ENCODE measurements at regions not wholly inside any gene's neighbourhood (a gene's known extent, or its start where the extent isn't known, plus 50 kb on each side); places are given as distances from the start of the nearest gene placed in this dataset.

GRCh38 chr9:96125624-96126023 lies 176.4 kb downstream of the HSD17B3 start:
- Histone ChIP-seq H3K79me2 (ENCODE audit: control insufficient read depth, insufficient read depth, low read length) (no peaks in the 10 kb centered on the region), H3K36me3 (ENCODE audit: control insufficient read depth, insufficient read depth, low read length) (no peaks in the 10 kb centered on the region), H3K9me1 (ENCODE audit: control insufficient read depth, insufficient read depth, low read length) (no peaks in the 10 kb centered on the region), H3K4me2 (ENCODE audit: insufficient read depth, low read length) (no peak overlapping the region), H3K9ac (ENCODE audit: insufficient read depth in 1 of 2, low read depth in 2 of 2, low read length in 2 of 2) (no peak overlapping the region), H3K27ac (ENCODE audit: extremely low read depth, low read depth, low read length) (no peak overlapping the region), H3K9me3 (replicated peaks; ENCODE audit: control insufficient read depth, insufficient read depth, low read depth, low read length) (no peaks in the 10 kb centered on the region), H4K20me1 (replicated peaks; ENCODE audit: control insufficient read depth, insufficient read depth, low read length) (no peaks in the 10 kb centered on the region), H2AFZ (ENCODE audit: low read depth, low read length) (no peak overlapping the region), H3K4me1 (replicated peaks in 1 of 2; ENCODE audit: control insufficient read depth in 2 of 2, insufficient read depth in 2 of 2, low read length in 2 of 2) (no peaks in the 10 kb centered on the region; a peak in 1 of 5 replicates), H3K4me3 (no peak overlapping the region), H3K27me3 (ENCODE audit: control insufficient read depth in 2 of 2, insufficient read depth in 2 of 2, low read length in 2 of 2) (peaks cover 15 to 51% of the 10 kb centered on the region in 2 experiments; a peak in 4 of 5 replicates)
- BruUV-seq (replicated peaks) = no TSS peak
- no peak for ATAC-seq
- intact Hi-C loops (cut with micrococcal nuclease) (no loop called here), in situ Hi-C loops (cut with MboI) (no loop called here)
- no peak for TF ChIP-seq ELF2 (CRISPR knock-in tag; IDR thresholded peaks at IDR 0.05)
- TF ChIP-seq, protein P1, sequence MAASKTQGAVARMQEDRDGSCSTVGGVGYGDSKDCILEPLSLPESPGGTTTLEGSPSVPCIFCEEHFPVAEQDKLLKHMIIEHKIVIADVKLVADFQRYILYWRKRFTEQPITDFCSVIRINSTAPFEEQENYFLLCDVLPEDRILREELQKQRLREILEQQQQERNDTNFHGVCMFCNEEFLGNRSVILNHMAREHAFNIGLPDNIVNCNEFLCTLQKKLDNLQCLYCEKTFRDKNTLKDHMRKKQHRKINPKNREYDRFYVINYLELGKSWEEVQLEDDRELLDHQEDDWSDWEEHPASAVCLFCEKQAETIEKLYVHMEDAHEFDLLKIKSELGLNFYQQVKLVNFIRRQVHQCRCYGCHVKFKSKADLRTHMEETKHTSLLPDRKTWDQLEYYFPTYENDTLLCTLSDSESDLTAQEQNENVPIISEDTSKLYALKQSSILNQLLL (CRISPR knock-in tag; IDR thresholded peaks at IDR 0.05; ENCODE audit: borderline replicate concordance) = no peak
- TF ChIP-seq MITF (IDR thresholded peaks at IDR 0.05) = no peak
- TF ChIP-seq BRCA1 (IDR thresholded peaks at IDR 0.05) = no peak
- TF ChIP-seq BRCA1 (CRISPR knock-in tag; IDR thresholded peaks at IDR 0.05) = no peak
- TF ChIP-seq ZNF717 (CRISPR knock-in tag; IDR thresholded peaks at IDR 0.05) = no peak
- TF ChIP-seq XRCC3 (IDR thresholded peaks at IDR 0.05) = no peak
- no peak for TF ChIP-seq NFIC (IDR thresholded peaks at IDR 0.05)
- no peak for TF ChIP-seq CHD4 (IDR thresholded peaks at IDR 0.05; ENCODE audit: insufficient read depth, insufficient replicate concordance, low read depth, low read length, poor library complexity, severe bottlenecking)
- no peak for TF ChIP-seq CTBP1 (IDR thresholded peaks at IDR 0.05; ENCODE audit: borderline replicate concordance)
- no peak for TF ChIP-seq TAF15 (IDR thresholded peaks at IDR 0.05; ENCODE audit: low read depth, low read length)
- no peak for TF ChIP-seq ZNF282 (CRISPR knock-in tag; IDR thresholded peaks at IDR 0.05)
- no peak for TF ChIP-seq CBFA2T2 (conservative IDR thresholded peaks at IDR 0.05)
- no peak for TF ChIP-seq TARDBP (IDR thresholded peaks at IDR 0.05)
- no peak for TF ChIP-seq TEAD1 (CRISPR knock-in tag; IDR thresholded peaks at IDR 0.05)
- no peak for TF ChIP-seq BRD4 (IDR thresholded peaks at IDR 0.05)
- no peak for DNase-seq (ENCODE audit: extremely low read depth in 1 of 4, low spot score in 3 of 4)
- WGBS (ENCODE audit: insufficient coverage, low coverage, missing lambda C conversion rate) = 0% methylated on average over 3 of the region's 3 CpGs
- no peak for FAIRE-seq
- CTCF ChIA-PET (ENCODE audit: low intra/inter-chr PET ratio) = no interaction called here
- POLR2A ChIA-PET = no interaction called here
